ENCODE measurements at regions not wholly inside any gene's neighbourhood (a gene's known extent, or its start where the extent isn't known, plus 50 kb on each side); places are given as distances from the start of the nearest gene placed in this dataset.
"Not testable (repeated sequence)": the region's sequence is repeated elsewhere in the genome, so short reads cannot be mapped to it uniquely, and the experiment has no call there.

DNA sequence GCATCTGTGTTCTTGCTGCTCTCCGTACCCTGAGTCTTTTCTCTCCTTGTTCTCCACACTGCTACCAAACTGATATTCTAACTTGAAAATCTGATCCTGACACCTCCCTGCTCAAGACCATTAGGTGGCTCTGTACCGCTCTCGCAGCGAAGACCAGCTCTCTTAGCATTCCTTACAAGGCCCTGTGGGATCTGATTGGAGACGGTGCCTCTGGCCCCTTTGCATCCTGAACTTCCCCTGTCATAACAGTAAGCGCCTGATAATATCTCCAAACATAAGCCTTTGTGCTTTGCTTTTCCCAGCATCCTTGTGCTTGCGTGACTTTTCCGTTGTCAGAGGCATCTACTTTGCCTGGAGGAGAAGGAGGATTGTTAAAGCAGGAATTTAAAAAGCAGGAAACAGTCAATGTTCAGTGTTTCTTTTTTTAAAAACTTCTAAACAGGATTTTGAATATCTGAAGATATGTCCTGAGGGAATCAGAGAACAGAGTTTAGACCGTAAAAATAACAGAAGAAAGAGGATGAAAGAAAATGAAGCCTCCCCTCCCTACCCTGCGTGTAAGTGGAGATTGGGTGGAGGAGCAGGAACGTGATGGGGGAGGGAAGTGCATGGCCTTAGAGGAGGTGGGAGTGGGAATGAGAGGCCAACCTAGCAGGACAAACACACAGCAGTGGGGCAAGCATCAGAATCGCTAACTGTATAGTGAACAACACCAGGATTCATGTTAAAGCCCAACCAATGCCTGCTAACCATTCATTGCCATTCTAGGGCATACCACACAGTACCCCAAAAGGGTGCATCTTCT, 89.2 kb upstream of the STMND1 start:
- DNase-seq = no peak

DNA sequence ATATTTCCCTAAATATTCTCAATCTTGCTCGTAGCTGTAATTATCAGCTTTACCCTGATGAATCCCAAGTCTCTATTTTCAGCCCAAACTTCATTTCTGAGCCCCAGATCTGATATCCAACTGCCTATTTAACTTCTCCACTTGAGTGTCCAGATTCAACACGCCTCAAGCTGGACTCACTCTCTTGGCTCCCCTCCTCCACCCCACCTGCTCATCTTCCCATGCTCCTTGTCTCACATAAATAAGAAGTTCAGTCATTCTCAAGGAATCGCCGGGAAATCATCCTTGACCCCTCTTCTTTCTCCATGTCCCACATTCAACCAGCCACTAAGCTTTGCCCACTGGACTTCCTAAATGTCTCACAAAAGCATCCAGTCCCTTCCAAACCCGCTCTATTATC, 89.9 kb upstream of the STMND1 start:
- no peak for DNase-seq

DNA sequence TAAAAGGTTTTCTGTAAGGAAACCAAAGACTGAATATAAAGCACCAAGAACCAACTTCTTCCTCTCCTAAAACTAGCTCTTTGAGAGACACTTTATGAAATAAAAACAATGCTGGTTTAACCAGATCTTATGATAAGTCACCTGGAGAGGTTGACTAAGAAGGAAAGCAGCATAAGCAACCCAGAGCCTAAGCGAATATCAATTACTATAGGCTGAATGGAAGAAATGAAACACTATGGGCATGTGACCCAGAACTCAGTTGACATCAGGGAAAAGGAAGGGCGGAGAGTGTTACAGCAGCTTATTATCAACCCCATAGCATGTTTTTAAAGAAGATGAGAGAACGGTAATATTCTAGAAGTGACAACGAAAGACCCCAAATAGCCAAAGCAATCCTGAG, 94.1 kb upstream of the STMND1 start:
- DNase-seq = no peak

DNA sequence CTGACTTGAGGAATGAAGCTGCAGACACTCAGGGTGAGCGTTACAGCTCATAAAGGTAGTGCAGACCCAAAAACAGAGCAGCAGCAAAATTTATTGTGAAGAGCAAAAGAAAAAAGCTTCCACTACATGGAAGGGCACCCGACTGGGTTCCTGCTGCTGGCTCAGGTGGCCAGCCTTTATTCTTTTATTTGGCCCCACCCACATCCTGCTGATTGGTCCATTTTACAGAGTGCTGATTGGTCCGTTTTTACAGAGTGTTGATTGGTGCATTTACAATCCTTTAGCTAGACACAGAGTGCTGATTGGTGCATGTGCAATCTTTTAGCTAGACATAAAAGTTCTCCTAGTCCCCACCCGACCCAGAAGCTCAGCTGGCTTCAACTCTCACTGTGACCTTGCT, 95.3 kb upstream of the STMND1 start:
- no peak for DNase-seq

DNA sequence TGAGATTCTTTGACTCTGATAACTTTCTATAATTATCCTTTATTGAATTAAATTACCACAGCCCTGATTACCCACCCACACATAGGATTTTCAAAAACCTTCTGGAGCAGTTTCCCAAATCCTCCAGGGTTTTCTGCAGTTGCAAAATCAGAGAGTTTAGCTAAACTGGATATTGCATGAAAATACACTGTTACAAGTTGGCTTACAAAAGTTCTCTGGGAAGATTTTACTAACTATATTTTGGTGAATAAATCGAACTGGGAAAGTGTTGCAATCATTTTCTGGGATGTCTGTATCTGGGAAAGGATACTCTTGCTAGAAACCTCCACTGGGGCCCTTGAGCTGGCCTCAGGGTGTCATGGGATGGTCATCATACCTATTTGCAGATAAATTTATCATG, 97.6 kb upstream of the STMND1 start:
- no peak for DNase-seq

DNA sequence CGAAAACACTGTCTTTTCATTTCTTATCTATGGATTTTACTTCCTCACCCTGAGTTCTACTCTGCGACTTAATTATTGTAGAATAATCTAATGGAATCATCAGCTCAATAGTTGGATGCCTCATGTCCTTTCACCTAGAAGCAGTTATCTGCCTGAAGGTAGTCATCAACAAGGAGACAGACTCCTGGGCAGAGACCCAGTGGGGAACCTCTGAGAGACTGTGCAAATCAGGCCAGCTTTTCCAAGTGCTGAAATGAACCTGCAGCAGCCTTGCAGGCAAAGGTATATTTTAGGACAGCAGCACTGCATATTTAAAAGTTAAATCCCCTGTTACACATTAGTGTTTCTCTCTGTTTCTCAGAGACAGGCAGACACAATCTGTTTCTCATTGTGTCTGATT, 99.7 kb upstream of the STMND1 start:
- no peak for DNase-seq

DNA sequence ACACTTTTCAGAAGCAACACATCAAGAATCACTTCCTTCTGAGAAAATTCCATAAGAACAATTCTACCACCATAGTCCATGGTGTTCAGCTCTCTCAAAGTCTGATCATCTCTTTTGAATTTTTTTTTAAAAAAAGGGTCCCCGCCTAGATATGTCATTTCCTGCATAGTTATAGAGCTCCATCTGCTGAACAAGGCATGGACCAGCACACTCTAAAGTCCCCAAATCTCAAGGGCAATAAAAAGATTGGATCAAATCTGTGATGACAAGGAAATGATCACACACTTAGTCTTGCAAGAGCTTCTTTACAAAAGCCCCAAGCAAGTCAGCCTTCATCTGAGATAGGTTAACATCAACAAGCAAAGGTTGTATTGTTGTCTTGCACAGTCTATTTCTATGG, 100.7 kb upstream of the STMND1 start:
- DNase-seq = no peak

DNA sequence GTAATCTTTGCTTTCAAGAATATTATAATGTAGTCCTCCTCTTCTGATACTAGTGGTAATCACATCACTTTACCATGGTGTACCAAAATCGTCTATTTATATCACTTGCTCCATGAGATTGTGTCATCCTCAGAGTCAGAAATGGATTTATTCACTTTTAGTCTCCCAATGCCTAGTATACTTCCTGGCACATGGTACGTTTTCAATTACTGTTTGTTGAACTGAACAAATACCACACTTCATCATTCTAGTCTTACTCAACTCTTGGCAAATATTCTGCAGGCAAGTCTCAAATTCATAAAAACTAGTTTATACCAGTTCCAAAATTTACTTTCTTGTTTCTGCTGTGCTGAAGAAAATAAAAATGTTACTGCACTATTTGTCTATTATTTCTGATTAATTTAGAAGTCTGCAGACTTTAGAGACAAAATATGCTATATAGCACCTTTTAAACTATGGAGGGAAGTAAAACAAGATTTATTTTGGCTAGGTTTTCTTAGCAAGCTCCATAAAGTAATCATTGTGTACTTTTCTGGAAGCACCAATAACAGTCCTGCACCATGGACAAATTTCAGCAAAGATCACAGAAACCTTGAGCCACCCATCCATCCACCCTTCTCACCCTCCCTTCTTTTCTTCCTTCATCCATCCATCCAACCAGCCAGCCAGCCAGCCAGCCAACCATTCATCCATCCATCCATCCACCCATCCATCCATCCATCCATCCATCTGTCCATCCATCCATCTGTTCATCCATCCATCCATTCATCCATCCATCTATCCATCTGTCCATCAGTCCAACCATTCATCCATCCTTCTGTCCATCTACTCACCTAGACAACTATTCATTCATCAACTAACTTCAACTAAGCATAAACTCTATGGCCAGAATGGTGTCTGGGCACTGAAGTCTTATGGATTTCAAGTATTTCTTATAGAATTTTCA, 102.1 kb upstream of the STMND1 start:
- DNase-seq = peak; percentile 74

DNA sequence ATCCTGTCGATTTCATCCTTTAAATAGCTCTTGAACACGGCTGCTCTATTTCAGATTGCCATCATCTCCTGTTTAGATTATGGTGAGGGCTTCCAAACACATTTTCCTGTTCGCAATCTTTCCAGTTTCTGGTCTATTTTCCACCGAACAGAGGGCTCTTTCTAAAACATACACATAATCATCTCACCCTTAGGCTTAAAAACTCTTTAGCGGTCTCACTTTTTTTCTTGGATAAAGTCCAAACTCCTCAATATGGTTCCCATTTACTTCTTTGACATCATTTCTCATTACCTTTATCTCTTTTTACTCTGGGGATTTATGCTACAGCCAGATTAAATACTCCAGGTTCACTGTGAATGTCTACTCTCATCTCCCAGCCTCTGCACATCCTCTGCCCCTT, 103.4 kb upstream of the STMND1 start:
- DNase-seq = no peak

DNA sequence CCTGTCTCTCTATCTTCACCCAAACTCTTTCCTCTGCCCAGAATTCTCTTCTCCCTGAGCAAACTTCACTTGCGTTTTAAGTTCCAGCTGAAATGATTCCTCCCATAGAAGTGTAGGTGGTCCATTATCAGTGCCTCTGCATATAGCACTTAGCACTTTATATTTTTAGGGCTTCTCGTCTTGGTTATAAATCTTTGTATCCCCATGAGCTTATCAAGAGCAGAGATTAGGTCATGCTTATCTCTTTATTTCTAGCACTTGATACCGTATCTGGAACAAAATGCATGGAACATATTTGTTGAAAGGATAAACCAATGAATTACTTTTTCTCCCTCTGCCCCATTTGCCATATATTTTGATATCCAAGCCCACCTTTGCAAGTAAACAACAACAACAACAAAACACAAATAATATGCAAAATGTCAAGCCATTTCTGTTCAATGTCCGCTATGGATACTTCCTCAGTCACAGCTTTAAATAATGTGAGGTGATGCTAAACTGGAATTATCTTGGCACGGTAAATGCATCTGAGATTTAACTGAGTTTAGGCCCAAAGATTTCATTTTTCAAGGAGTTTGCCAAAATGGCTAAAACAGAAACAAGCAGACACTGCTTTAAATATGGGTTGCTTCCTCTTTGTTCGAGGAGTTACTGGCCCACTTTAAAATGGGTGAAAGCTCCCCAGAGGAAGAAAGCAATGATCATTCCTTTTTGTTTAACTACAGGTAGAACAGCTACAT, 106.2 kb upstream of the STMND1 start:
- no peak for DNase-seq

DNA sequence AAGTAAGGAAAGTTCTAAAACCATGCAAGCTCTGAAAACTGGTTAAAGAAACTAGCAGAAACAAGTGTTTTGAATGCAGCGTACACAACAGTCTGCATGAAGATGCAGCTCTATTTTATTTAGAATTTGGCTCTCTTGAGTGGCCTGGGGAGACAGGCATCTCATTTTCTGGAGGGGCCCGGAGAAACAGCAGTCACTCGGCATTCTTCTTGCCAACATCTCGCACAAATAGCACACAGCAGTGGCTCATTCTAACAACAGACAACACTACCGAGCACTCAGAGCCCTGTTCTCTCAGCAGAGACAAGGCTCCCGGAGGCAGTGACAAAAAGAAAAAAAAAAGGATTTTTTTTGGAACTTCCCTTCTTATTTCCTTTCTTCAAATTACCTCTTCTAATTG, 108.5 kb upstream of the STMND1 start:
- no peak for DNase-seq

DNA sequence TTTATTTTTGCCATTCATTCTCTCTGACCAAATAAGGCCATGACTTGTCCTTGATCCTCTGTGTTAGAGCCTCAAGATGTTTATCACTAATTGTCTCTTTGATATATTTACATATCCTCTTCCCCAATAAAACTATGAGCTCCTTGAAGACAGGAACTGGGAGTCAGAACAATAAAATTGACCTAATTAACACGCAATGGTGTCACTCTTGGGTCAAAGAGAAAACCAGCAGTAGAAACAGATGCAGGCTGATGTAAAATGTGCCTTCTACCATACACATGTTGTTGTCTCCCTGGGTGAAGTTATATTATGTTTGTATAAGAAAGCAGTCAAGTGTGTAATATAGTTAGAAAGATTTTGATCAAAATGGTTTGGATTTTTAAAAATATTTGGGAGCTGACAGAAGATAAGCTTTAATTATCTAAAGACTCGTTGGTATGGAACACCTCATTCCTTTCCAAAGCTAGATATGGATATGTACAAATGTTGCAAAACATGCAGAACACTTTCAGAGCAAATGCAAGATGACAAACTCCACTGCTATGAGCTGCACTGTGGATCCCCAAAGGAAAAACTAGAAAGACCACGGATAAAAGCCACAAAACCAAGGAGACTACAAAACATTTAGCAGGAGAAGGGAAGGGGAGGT, 109.7 kb upstream of the STMND1 start:
- no peak for DNase-seq

DNA sequence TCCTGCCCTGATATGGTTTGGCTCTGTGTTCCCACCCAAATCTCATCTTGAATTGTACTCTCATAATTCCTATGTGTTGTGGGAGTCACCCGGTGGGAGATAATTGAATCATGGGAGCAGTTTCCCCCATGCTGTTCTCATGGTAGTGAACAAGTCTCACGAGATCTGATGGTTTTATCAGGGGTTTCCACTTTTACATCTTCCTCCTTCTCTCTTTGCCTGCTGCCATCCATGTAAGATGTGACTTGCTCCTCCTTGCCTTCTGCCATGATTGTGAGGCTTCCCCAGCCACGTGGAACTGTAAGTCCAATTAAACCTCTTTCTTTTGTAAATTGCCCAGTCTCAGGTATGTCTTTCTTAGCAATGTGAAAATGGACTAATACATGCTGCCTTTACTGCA, 111.9 kb upstream of the STMND1 start:
- not testable (repeated sequence) for DNase-seq

DNA sequence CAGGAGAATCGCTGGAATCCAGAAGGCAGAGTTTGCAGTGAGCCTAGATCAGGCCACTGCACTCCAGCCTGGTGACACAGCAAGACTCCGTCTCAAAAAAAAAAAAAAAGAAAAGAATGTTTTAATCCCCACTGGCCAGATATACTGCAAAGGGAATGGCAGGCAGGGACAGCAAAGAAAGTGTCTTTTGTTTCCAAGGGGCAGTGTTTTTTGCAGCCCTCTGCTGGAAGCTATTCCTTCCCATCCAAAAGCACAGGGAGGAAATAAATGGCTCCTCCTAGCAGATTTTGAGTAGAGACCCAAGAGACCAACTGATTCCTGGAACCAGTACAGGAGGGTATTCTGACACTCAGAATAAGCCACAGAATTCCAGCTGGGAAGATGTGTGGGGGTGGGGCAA, 112.5 kb upstream of the STMND1 start:
- no peak for DNase-seq

DNA sequence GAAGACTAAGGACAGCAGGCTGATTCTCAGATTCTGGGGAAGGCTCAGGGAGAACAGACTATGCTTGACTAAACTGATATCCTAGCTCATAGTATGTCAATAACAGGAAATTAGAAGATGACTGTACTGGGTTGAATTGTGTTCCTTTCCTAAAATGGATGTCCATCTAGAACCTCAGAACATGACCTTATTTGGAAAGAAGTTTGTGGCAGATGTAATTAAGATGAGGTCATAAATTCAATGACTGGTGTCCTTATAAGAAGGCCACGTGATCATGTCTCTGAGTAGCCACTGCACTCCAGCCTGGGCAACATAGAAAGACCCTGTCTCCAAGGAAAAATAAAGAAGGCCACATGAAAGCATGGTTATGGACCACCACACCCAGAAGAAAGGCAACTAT, 113.9 kb upstream of the STMND1 start:
- no peak for DNase-seq

DNA sequence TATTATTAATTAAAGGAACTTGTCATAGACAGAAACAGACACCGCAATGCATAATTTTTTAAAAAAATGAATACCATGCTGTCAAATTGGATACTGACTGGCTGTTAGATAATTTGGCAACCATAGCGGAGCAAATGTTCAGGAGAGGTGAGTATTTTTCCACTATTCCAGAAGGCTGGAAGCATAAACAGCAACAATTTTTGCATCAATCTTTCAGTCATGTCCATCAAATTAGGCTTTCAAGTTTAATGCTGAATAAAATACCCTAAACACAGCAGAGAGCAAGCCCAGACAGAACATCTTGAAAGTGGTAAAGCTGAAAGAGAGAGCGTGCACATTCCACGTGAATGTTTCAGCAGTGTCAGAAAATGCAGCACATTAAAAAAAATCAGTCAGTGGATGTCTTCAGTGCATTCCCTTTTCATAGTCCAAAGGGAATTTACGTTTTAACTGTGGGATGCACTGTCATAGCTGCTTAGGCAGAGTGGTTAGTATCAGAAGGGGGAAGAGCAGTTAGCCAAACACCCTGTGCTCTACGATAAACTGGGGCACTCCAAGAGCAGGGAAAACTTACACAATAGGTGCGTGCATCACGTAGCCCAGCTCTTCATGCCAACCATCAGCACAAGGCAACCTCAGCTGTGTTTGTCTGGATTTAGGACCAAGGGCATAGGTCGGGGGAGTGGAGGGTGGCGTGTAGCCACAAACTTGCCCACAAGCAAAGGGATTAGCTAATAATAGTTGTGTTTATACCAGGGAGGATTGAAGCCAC, 116.2 kb upstream of the STMND1 start:
- no peak for DNase-seq

DNA sequence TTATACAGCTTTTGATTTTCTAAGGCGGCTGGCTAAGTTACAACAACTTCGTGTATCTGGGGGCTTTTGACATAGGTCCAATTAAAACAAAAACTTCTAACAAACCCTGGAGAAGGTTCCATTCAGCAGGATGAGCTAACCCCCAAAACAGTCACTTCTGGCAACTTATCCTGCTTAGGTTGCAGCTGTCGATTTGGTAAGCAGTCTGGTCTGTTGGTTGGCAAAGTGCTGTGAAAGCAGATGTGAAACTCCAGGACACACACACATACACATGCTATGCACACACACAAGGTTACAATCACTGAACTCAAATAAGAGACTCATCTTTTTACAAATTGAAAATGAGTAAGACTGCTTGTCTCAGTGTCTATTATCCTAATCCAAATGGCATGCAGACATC, 119.0 kb upstream of the STMND1 start:
- DNase-seq = peak; percentile 94

DNA sequence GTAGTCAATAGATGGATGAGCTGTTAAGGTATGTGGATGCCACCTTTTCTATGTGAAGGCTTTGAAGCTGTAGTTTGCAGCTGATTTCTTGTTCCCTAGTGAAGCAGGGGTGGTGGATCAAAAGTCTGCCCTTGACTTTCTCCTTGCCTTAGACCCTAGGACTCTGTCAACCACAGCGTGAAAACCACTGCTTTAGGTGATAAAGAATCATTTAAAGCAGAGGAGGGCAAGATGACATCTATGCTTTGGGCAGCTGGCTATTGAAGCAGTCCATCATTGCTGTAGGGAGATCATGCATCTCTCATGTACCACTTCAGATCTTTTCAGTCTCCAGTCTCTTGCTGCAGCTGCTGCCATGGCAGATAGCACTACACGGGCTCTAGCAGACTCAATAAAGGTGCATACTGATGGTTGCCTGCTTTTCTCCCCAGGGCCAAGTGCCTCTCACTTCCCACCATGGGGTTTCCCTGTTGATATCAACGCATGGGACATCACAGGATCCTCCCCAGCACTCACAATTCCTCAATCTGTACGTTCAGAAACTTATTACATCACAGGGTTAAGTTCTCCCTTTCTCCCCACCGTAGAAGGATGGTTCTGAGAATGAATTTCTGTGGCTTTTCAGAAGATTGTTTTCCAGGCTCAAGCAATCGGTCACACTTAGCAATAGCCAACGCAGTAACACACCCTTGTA, 122.0 kb upstream of the STMND1 start:
- no peak for DNase-seq

DNA sequence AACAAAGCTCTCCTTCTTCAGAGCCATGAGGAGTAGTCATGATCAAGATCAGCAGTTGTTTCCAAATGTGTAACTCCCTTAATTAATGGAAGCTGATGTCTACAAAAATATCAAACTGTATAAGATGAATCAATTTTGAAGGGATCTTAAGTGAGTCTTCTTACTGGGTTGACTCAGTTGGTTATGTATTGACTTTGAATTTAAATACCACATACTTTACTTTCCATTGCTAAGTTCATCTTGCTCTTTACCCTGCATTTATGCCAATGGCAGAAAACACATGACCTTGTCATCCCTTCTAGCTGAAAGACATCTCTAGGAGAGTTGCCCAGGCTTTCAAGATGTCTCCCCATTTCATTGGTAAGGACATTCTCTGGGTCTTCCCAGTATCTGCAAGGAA, 123.2 kb upstream of the STMND1 start:
- no peak for DNase-seq

DNA sequence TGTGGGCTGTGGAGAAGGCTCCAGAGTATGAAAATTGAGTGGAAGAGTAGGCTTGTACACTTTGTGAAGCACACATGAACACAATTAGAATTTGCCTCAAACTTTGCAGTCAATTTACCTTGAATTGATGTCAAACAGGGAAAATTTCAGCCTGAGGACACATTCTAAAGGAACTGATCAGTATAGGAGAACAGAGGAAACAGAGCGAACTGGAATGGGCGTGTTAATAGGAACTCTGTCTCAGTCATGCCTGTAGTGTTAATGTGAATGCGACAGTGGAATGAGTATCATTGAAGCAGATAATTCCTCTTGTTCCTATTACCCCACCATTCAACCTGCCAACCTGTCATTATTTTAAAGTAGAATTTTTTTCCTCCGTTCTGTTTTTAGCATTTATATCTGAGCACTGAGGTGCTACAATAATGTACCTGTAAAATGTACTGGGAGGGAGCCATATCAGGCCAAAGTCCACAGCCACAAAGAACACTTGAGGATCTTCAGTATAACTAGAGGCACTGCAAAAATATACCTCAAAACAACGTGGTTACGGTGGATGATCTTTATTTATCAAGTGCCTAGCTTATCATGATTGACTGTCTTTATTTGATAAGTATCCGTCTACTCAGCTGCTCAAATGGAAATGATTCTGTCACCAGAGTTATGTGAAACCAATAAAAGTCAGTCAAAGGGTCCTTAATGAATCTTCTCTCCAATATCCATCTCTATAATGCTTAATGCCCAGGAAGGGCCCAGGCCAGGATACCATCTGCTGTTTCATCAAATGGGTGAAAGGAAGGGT, 125.3 kb upstream of the STMND1 start:
- DNase-seq = no peak

Measured in NCI-H446 treated with DMSO at 0.1 percent for 48 hours (cell line).